IPS-NIHi7 (cell line): ENCODE measurements at regions not wholly inside any gene's neighbourhood (a gene's known extent, or its start where the extent isn't known, plus 50 kb on each side); places are given as distances from the start of the nearest gene placed in this dataset.
"Not testable (repeated sequence)": the region's sequence is repeated elsewhere in the genome, so short reads cannot be mapped to it uniquely, and the experiment has no call there.

Experiments used
- DNase-seq: peaks from one replicate; pipeline ENCODE4 v3.0.0; 2012; ENCODE audit warnings: mixed read lengths; ENCODE audit errors: extremely low spot score

DNA sequence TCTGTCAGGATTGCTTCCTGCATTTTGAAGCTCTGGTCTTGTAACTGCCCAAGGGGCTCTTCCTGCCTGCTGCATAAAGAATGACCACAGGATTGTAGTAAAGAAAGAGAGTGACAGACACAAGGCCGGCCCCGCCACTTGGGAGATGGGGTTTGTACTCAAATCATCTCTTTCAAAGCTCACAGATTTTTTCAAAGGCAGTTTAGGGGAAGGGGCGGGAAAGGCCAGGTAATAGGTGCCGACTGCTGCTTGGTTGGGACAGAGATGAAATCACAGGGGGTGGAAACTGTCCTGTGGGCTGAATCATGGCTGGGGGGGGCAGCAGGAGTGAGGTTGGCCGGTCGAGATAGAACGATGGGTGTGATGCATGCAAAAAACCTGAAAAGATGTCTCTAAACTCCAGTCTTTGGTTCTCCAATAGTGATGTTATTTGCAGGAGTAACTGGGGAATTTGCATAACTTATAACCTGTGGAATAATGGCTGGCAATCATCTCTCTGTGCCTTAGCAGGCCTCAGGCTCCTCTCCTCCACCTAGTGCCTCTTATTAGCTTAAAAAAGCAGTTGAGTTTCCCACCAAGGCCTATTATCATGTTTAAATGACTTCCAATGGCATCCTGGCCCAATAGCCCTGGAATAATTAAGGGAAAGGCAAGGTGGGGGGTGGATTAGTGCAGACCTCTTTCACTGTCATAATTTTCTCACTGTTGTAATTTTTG, 778.4 kb upstream of the FRG1 start:
- DNase-seq: peak; percentile 22

DNA sequence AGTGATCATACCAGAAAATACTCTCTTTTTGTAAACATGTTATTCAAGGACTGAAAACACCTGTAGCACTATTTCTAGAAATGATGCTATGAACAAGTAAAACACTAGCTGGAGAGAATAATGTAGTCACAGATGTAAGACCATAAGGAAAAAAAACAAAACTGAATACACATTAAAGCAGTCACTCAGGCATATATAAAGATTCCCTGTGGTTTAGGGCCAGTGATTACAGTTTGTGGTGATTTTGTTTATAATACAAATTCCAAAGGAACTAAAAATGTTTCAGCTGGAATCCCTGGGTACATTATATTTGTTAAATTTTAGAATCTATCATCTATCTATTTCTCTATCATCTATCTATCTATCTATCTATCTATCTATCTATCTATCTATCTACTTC, 777.8 kb upstream of the FRG1 start:
- DNase-seq: no peak

DNA sequence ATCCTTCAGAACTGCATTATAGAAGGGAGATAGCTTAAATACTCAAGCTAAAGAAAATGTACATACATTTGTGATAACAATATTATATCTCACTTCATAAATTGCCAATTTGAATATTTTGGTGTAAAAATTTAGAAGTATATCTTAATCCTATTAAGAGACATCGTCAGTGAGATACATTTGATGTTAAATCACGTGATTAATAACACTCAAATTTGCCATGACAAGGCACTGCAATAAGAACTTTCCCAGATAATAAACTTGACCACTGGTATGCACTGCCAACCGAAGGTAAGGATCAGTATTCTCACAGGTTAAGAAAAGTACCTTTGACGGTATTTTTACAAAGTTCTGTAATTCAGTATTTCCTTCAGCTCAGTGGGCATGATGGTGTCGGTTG, 764.7 kb upstream of the FRG1 start:
- no peak for DNase-seq

DNA sequence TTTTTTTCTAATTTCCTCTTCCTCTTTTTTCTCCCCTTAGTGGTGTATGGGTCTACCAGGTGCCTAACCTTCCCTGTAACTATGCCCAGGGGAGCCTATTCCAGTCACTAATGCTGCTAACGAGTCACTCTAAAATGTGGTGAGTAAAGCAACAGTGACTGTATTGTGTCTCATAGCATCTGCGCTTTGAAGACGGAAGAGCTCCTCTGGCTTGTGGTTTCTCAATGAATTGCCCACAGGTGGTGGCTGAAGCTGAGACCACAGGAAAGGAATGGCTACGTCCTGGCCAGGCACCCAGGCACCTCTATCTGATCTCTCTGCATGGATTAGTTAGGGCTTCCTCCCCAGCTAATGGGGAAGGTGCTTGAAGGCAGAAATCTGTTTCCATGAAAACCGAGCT, 763.5 kb upstream of the FRG1 start:
- DNase-seq: no peak

DNA sequence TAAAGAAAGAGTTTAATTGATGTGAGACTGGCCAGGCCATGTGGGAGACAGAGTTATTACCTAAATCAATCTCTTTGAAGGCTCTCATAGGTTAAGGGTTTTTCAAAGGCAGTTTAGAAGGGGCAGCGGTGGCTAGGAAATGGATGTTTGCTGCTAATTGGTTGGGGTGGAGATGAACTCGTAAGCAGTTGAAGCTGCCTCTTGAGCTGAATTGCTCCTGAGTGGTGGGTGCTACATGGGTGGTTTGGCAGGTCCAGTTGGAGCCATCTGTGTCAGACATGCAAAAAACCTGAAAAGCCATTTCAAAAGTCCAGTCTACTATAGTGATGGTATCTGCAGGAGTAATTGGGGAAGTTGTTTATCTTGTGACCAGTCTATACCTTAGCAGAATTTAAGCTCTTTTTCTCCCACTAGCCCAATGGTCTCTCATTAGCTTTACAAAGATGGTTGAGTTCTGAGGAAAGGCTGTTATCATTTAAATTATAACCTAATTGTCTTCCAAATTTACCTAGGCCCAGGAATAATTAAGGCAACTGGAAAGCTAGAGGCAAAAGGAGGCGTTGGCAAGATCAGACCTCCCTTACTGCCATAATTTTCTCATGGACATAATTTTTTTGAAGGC, 762.4 kb upstream of the FRG1 start:
- no peak for DNase-seq

DNA sequence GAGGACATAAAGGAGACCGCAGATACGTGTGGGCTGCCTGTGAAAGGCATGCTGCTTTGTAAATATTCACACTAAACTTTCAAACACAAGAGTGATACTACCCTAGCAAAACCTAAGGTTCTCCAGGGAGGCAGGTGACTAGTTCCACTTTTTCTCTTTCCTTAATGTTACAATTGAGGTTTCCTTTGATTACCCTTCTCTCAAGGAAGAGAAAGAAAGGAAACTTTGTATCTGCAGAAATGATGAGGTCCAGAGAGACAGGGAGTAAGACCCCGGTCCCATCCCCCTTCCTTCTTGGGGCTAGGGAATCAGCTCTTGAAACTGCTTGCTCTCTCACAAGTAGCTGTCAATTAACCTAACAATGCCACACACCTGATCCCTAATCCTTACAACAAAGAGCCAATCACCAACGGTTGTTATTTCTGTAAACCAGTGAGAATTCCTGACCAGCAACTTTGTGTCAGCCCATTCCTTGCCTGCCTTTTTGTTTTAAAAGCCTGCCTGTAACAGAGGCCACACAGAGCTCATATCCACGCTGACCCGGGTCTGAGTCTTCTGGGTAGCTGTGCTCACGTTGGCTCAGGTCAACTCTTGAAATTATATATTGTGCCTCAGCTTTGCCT, 754.8 kb upstream of the FRG1 start:
- DNase-seq: peak; percentile 81

DNA sequence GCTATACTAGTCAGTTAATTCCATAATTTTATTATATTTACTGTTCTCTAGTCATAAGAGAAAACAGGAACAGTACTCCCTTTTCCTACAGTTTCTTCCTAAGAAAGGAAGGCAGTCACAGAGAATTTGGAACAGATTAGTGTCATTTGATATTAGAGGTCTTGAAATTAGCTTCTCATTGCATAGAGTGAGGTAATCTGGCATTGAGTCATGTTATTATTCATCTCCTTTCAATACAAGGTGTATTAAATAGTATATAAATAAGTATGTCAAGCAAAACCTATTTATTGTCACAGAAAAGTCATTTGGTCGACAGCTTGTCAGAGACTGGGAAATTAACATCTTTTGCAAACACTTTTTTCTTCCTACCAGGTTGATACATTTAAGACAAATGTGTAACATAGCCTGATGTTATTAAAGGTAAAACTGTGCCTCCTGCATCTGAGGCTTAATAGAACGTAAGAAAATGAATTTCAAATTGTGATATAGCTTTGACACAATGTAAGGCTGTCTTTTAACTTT, 753.1 kb upstream of the FRG1 start:
- no peak for DNase-seq

DNA sequence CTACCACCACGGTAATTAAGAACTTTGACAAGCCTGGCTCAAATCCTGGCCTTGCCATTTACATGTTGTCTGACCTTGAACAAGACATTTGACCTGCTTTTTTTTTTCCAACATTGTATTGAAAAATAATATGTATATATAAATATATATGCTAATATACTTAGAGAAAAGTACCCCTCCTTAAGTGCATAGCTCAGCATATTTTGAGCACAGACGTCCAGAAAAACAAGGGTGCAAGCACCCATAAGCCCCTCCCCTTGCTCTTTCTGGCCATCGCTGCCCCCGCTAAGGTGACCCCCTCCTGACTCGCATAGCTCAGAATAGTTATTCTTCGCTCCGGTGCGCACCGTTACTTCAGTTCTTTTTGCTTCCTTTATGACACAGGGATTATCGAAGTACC, 742.0 kb upstream of the FRG1 start:
- DNase-seq: no peak

DNA sequence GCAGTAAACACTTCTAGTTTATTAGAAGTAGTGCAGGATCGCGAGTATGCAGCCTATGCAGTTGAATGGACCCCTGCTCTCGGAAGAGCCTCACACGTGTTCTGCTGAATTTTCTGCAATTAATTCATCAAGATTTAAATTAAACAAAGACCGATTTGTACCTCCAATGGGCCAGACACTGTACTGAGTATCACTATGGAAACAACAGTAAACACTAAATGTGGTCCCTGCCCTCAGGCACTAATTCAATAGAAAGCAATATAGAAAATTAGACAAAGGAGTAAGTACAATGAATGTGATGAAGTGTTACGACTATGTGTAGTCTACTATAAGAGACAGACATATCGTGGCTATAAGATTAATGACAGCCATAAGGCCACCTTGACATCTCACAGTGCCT, 740.3 kb upstream of the FRG1 start:
- DNase-seq: no peak

DNA sequence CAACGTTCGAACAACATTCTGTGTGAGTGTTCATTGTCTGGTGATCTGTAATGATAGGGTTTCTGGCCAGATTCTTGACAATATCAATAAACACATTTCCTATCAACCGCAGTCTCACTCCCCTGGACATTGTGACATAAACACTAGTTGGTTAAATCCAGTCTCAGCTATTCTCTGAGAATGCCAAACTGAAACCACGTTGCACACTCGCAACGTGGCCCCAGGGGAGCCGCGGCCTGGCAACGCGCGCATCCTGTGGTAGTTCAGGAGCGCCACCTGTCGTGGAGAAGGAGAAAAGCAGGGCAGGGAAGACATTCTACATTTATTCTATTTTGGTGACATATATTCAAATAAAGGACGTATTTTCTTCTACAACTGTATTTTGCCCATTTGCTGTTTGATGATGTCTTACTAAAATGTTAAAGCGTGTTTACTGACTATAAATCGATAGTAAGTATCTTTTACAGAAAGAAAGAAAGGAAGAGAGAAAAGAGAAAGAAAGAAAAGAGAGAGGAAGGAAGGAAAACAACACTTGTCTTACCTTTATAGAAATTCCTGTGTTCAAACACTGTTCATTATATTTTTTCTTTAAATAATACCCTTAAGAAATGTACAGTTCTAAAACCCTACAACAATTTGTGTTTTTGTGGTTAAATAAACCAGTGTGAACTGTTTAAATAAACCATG, 738.3 kb upstream of the FRG1 start:
- DNase-seq: peak; percentile 75

DNA sequence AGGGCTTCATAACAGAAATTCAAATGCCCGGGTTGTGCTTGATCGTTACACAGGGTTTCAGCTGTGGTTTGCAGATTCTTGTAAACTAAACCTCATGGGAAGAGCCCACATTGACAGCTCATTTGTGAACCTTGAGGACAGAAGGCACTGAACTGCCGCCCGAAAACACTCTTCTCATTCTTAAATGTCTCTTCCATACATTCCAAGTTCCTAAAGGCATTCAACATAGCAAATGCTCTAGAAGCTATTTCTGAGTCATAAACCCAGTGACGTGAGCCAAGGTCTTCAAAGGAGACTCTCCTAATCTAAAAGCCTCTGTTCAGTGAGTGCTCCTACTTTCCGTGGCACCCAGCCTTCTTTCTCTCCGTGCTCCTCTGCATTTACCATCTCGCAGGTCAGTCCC, 737.8 kb upstream of the FRG1 start:
- DNase-seq: peak; percentile 15

DNA sequence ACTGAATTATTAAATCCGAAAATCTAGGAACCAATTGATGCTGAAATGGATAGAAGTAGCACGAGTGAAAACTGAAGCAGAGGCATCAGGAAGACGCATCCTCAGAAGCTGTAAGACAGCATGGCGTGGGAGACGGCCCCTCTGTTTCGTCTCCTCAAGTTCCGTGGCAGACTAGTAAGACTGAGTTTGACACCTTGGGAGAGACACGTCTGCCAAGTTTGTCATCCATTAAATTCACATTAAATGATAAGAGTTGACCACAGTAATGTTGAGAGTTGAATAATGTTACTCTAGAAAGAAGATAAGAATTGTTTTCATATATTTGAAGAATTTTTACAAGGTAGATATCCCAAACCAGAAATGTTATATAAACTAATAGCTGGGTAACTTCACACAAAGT, 736.1 kb upstream of the FRG1 start:
- no peak for DNase-seq

DNA sequence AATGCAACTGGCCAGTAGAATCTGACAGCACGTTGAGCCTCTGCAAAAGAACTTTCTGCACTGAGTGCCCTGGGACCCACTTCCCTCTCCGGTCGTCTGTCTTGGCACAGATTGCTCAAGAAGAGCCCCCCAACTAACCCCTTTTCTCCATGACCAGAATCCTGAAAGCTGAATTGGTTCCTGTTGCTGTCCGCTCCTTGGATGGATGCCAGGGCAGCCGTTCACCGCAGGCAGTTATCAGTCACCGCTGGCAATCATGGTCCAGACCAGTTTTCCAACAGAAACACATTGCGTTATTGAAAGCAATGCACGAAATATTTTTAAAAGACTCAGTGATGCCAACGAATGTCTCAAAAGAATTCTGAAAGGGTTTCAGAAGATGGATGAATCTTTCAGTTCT, 733.7 kb upstream of the FRG1 start:
- DNase-seq: no peak

DNA sequence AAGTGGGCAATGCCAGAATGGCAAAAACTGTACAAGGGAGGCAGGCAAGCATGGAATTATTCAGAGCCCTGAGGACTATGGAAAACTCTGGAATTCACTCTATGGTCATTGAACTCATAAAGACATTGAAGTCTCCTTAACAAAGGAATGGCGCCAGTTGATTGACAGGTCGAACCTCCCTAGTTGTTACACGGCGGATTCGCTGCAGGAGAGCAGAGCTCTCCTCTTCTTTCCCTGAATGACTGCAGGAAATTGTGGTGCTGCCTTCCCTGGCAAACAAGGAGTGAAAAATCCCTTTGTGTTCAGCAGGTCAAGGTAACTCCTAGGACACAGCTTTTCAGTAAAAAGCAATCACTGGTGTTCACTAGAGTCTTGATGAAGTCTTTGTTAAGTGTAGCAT, 732.8 kb upstream of the FRG1 start:
- no peak for DNase-seq

DNA sequence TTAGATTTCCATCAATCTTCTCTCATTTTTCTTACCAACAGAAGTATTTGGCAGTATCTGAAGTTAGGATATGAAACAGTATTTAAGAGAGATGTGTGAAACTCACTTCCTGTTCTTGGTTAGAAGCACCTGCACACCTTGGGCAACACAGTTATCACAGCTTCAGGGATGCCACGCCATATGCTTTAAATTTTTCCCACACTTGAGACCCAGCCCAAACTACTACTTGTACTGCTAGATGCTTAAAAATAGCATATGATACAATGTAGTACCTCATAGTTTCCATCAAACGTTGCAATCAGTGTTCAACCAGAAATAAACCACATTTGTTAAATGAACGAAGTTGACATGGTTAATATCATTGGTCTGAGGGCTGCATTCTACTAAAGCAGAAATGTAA, 725.1 kb upstream of the FRG1 start:
- no peak for DNase-seq

DNA sequence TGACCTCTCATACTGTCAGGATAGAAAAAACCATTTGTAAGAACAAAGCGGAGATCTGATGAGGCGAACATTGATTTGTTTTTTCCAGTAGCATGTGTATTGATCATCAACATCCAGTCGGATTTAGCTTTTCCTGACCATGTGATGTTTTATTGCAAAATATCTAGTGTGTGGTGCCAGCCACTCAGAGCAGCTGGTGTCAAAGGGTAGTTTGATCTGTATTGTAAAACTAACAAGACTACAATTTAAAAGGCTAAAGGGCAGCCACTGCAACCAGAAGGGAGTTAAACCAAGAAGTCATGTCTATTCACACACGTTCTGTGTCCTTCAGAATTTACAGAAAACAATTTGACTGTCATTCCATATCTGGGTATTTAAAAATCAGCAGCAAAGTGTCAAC, 719.0 kb upstream of the FRG1 start:
- no peak for DNase-seq

DNA sequence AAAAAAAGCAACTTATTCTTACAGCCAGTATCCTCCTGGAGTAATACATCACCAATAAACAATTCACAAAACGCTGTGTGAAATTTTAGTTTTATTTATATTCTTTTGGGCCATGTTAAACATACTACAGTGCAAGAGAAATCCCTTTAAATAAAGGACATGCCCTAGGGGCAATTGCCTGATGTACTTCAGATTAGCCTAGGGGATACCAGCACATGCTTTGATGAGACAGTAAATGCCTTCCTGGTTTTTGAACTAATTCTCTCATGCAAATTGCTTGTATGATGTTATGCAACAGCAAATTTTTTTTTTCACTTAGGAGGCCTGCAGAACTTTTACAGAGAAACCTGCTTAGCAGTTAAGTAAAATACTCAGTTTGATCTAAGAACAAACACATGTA, 711.9 kb upstream of the FRG1 start:
- DNase-seq: no peak

DNA sequence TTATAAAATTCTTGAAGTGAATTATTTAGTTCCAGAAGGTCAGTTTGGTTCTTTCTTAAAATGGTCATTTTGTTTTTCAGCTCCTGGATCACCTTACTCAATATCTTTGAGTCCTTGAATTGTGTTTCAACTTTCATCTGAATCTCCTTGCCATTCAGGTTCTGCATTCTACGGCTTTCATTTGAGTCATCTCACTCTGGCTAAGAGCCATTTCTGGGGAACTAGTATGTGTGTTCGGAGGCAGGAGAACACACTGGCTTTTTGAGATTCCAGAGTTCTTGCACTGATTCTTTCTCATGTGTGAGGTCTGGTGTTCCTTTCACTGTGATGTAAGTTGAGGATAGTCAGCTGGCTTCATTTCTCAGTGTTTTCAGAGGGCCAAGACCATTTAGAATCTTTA, 708.4 kb upstream of the FRG1 start:
- DNase-seq: no peak

DNA sequence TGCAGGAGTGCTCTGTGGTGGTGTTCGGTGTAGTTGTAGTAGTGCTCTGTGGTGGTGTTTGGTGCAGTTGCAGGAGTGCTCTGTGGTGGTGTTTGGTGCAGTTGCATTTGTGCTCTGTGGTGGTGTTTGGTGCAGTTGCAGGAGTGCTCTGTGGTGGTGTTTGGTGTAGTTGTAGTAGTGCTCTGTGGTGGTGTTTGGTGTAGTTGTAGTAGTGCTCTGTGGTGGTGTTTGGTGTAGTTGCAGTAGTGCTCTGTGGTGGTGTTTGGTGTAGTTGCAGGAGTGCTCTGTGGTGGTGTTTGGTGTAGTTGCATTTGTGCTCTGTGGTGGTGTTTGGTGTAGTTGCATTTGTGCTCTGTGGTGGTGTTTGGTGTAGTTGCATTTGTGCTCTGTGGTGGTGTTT, 706.9 kb upstream of the FRG1 start:
- not testable (repeated sequence) for DNase-seq

DNA sequence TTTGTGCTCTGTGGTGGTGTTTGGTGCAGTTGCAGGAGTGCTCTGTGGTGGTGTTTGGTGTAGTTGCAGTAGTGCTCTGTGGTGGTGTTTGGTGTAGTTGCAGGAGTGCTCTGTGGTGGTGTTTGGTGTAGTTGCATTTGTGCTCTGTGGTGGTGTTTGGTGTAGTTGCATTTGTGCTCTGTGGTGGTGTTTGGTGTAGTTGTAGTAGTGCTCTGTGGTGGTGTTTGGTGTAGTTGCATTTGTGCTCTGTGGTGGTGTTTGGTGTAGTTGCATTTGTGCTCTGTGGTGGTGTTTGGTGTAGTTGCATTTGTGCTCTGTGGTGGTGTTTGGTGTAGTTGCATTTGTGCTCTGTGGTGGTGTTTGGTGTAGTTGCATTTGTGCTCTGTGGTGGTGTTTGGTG, 705.7 kb upstream of the FRG1 start:
- not testable (repeated sequence) for DNase-seq

DNA sequence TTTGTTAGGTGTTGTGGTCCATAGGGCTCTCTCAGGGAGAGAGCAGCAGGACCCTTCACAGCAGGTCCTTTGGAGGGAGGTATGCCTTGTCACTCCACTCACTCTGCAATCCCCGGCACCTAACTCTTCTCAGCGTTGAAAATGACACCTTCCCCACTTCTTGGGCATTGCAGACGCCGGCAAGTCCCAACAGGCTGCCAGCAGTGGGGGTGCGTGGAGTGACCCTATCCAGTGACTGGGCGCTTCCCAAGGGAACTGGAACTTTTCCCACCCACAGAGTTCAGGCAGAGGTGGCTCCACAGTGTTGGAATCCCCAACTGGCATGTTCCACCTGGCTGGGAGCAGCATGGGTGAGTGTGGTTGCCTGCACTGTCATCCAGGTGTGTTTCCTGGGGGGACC, 705.1 kb upstream of the FRG1 start:
- no peak for DNase-seq

DNA sequence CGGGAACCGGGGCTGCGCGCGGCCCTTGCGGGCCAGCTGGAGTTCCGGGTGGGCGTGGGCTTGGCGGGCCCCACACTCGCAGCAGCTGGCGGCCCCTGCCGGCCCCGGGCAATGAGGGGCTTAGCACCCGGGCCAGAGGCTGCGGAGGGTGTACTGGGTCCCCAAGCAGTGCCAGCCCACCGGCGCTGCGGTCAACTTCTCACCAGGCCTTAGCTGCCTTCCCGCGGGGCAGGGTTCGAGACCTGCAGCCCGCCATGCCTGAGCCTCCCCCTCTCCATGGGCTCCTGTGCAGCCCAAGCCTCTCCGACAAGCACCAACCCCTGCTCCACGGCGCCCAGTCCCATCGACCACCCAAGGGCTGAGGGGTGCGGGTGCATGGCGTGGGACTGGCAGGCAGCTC, 704.4 kb upstream of the FRG1 start:
- DNase-seq: not testable (repeated sequence)

DNA sequence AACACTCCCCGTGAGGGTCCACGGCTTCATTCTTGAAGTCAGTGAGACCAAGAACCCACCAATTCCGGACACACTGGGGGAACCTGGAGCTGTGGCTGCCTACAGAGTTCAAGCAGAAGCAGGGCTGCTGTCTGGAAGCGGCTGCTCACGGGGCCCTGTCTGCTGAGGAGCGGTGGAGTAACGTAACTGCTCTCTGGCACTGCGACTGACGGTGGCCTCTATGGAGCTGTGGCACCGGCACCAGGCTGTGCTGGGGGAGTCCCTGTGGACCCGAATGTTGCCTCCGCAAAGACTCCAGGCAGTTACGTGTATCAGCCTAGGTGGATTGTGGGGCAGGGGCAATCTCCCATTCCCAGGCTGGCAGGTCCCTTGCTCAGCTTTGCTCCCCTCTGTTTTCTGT, 703.3 kb upstream of the FRG1 start:
- no peak for DNase-seq
